Effector memory CD8-positive, alpha-beta T cell (primary cell): ENCODE measurements at regions not wholly inside any gene's neighbourhood (a gene's known extent, or its start where the extent isn't known, plus 50 kb on each side); places are given as distances from the start of the nearest gene placed in this dataset.
"Not testable (repeated sequence)": the region's sequence is repeated elsewhere in the genome, so short reads cannot be mapped to it uniquely, and the experiment has no call there.

Source experiments
- ATAC-seq: fragments of 150-1000 bp; cut with Tn5 transposase; replicated peaks from 2 replicates; pipeline ENCODE4 v1.10.0; 2021; ENCODE audit warnings: mild to moderate bottlenecking, moderate library complexity
- DNase-seq, 3 experiments: peaks; one replicate each; pipeline ENCODE4 v3.0.0; 2021
- H3K27ac Mint-ChIP-seq, 2 donors: one replicate each; pipeline ENCODE4 v1.8.0; 2022; ENCODE audit warnings: mild to moderate bottlenecking in 2 of 2, mixed read lengths in 2 of 2, moderate library complexity in 2 of 2
- H3K27me3 Mint-ChIP-seq, 2 donors: one replicate each; pipeline ENCODE4 v1.8.0; 2022; ENCODE audit warnings: mixed read lengths in 2 of 2
- H3K36me3 Mint-ChIP-seq: one replicate; pipeline ENCODE4 v1.8.0; 2022; ENCODE audit warnings: mild to moderate bottlenecking, moderate library complexity, mixed read lengths; ENCODE audit not compliant: insufficient read depth
- H3K4me1 Mint-ChIP-seq, 2 donors: one replicate each; pipeline ENCODE4 v1.8.0; 2022; ENCODE audit warnings: low read depth in 2 of 2, mixed read lengths in 2 of 2
- H3K4me3 Mint-ChIP-seq, 2 donors: one replicate each; pipeline ENCODE4 v1.8.0; 2022; ENCODE audit warnings: mild to moderate bottlenecking in 2 of 2, mixed read lengths in 2 of 2, moderate library complexity in 2 of 2
- H3K9me3 Mint-ChIP-seq, 2 donors: one replicate each; pipeline ENCODE4 v1.8.0; 2022; ENCODE audit warnings: mixed read lengths in 2 of 2

DNA sequence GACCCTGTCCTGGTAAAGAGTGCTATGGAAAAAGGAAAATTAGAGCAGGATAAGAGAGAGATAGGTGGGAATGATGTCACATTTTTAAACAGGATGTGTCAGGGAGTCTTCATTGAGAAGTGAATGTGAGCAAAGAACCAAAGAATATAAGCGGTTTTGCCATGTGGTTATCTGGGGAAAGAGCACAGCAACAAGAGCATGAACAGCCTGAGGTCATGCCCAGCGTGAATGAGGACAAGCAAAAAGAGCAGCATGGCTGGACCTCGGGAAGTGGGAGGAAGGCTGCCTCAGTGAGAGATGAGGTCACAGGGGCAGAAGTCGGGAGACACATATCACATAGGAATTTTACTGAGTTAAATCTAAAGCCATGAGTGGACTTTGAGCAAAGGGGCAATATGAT is 82.8 kb upstream of the HES1 start:
- peaks cover 4 to 7% of the 10 kb centered on the region in 2 donors for H3K9me3 Mint-ChIP-seq
- ATAC-seq (no peak), DNase-seq (no peak)
- no peak overlapping the region for H3K27ac Mint-ChIP-seq
- H3K4me1 Mint-ChIP-seq: peaks cover 0 to 5% of the 10 kb centered on the region in 2 donors
- H3K36me3 Mint-ChIP-seq: no peaks in the 10 kb centered on the region
- peaks cover 43 to 67% of the 10 kb centered on the region in 2 donors for H3K27me3 Mint-ChIP-seq
- H3K4me3 Mint-ChIP-seq: no peak overlapping the region

DNA sequence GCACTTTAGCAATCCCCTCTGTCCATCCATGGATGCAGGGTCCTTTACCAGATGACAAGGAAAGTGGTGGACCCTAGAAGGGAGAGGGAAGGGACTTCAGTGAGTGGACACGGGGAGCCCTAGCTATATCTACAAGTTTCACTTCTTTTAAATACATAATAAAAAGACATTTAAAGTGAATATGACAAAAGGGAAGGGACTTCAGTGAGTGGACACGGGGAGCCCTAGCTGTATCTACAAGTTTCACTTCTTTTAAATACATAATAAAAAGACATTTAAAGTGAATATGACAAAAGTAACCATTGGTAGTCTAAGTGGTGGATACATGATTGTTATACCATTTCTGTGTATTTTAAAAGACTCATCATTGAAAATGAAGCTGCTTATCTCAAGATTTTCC is 81.9 kb upstream of the HES1 start:
- peaks cover 4 to 7% of the 10 kb centered on the region in 2 donors for H3K9me3 Mint-ChIP-seq
- H3K27ac Mint-ChIP-seq: no peak overlapping the region
- H3K4me3 Mint-ChIP-seq: no peak overlapping the region
- ATAC-seq (no peak), DNase-seq (no peak)
- H3K36me3 Mint-ChIP-seq: no peaks in the 10 kb centered on the region
- H3K27me3 Mint-ChIP-seq: peaks cover 43 to 68% of the 10 kb centered on the region in 2 donors
- peaks cover 0 to 5% of the 10 kb centered on the region in 2 donors for H3K4me1 Mint-ChIP-seq

DNA sequence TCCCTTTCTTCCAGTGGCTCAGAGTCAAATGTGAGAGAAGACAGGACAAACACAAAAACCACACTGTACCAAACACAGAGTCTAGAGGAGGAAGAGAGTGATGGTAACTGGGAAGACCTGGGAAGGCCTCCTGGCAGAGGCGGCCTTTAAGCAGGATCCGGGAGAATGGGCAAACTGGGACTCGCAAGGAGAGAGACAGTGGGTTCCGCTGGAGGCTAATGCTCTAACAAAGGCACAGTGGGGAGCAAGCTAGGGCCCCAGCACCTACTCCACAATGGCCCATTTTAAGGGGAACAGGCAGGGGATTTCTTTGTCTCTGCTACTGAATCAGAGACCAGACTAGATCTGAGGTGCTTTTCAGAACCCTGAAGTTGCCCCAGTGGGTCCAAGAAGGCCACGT is 81.4 kb upstream of the HES1 start:
- Mint-ChIP-seq H3K9me3 (peaks cover 4 to 7% of the 10 kb centered on the region in 2 donors), H3K27me3 (peaks cover 43 to 68% of the 10 kb centered on the region in 2 donors), H3K36me3 (no peaks in the 10 kb centered on the region), H3K4me1 (peaks cover 0 to 5% of the 10 kb centered on the region in 2 donors), H3K27ac (no peak overlapping the region), H3K4me3 (no peak overlapping the region)
- DNase-seq: no peak
- ATAC-seq: no peak

DNA sequence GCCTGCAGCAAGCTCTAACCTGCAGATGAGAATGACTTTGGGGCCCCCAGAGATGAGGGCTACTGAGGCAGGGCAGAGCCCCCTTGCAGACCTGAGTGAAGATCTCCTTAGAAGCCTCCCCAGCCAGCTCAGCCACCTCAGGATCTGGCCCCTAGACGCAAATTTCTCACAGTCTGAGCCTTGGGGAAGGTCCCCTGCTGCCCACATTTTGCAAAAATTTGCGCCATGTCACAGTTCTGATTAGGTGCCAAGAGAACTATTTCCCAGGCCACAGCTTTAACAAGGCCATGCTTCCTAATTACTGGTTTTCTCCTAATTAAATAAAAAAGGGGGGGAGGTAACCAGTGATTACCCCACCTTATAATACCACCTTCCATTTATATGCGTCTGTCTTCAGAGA is 81.0 kb upstream of the HES1 start:
- H3K27me3 Mint-ChIP-seq: peaks cover 43 to 68% of the 10 kb centered on the region in 2 donors
- no peaks in the 10 kb centered on the region for H3K36me3 Mint-ChIP-seq
- ATAC-seq: no peak

DNA sequence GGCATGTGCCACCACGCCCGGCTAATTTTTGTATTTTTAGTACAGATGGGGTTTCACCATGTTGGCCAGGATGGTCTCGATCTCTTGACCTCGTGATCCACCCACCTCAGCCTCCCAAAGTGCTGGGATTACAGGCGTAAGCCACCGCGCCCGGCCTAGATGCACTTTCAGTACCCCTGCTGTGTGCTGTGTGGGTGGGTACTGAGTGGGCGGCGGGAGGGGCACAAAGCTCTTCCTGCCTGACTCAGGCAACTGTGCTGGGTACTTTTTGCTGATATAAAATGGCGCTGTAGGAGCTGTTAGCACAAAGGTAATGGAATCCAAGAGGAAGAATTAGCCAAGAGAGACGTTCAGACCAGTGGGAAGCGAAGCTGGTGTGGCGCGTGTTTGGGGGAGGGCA is 79.6 kb upstream of the HES1 start:
- peaks cover 43 to 68% of the 10 kb centered on the region in 2 donors for H3K27me3 Mint-ChIP-seq
- H3K4me3 Mint-ChIP-seq, H3K36me3 Mint-ChIP-seq, H3K9me3 Mint-ChIP-seq, H3K4me1 Mint-ChIP-seq, DNase-seq, H3K27ac Mint-ChIP-seq, ATAC-seq: not testable (repeated sequence)

More for the DNA sequence above, 81.0 kb upstream of the HES1 start:
- H3K27ac Mint-ChIP-seq: no peak overlapping the region
- peaks cover 4 to 7% of the 10 kb centered on the region in 2 donors for H3K9me3 Mint-ChIP-seq
- H3K4me3 Mint-ChIP-seq: no peak overlapping the region
- DNase-seq: no peak
- H3K4me1 Mint-ChIP-seq: peaks cover 0 to 5% of the 10 kb centered on the region in 2 donors

DNA sequence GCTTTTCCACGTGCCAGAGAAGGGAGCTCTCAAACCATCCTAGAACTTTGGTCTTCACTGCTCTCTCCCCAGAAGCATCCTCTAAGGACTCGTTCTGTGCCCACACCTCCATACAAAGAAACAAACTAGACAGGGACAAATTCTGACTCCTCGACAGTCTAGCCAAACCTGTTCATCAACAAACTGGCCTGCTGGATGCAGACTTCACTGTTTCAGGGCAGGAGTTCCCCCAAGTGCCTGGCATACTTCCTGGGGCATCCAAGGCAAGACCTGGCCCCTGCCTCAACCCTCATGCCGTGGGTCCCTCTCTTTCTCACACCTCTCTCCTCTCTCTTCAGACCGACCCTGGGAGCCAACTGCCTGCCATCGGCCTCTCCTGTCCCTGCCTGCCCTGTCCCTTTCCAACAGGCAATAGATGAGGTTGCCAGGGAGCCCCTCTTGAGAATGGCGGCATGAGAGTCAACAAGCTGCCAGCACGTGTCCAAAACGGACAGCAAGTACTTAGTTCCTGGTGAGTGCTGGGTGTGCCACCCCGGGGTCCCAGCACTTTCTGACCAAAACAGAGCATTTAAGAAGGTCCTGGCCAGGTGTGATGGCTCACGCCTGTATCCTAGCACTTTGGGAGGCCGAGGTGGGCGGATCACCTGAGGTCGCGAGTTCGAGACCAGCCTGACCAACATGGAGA is 79.1 kb upstream of the HES1 start:
- Mint-ChIP-seq H3K36me3 (no peaks in the 10 kb centered on the region), H3K4me3 (no peak overlapping the region), H3K9me3 (peaks cover 3 to 4% of the 10 kb centered on the region in 2 donors), H3K27me3 (peaks cover 43 to 64% of the 10 kb centered on the region in 2 donors), H3K27ac (no peak overlapping the region), H3K4me1 (peaks cover 0 to 5% of the 10 kb centered on the region in 2 donors)
- DNase-seq (no peak), ATAC-seq (no peak)

DNA sequence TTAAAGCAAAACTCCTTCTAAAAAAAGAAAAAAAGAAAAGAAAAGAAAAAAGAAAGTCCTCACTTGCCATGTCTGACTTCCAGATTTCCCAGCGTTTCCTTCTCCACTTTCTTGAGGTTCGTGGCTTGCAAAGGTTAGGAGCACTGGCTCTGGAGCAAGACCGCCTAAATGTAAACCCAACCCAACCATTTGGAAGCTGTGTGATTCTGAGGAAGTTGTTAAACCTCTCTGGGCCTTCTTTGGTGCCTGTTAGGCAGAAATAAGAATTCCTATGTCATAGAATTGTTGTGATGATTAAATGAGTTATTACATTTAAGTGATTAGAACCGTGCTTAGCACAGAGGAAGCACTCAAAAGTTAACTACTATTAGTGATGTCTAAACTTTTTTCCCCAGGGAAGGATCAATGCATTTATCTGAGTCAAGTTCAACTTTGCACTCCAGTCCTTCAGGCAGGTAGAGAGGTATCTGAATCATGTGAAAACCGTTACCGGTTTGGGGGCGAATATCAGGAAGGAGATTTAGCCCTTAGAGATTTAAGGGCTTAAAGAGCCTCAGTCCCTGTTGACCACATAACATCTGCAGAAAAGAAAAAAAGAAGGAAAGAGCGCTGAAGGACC is 78.3 kb upstream of the HES1 start:
- ATAC-seq (no peak), DNase-seq (no peak)
- Mint-ChIP-seq H3K4me1 (peaks cover 0 to 3% of the 10 kb centered on the region in 2 donors), H3K9me3 (no peaks in the 10 kb centered on the region), H3K36me3 (no peaks in the 10 kb centered on the region), H3K27ac (no peak overlapping the region), H3K4me3 (peak overlapping the region; percentile 39 to 65), H3K27me3 (peaks cover 43 to 56% of the 10 kb centered on the region in 2 donors)

DNA sequence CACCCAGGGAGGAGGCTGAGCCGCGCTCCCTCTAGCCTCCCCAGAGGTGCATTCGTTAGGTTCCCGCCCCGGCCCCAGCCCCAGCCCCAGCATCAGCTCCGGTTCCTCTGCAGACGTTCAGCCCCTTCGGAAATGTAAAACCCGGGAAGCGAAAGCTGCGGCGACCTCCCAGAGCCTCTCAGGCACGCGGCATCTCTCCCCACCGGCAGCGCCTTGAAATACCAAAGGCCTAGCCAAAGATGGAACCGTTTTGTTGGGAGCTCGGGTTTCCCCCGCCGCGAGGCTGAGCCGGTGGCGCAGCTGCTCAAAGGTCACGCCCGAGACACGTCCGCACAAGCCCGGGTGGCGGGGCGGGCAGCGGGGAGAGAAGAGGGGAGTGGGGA is 77.8 kb upstream of the HES1 start:
- Mint-ChIP-seq H3K36me3 (no peaks in the 10 kb centered on the region), H3K27ac (no peak overlapping the region), H3K27me3 (peaks cover 38 to 51% of the 10 kb centered on the region in 2 donors), H3K4me3 (peak overlapping the region; percentile 39 to 65), H3K9me3 (no peaks in the 10 kb centered on the region), H3K4me1 (peaks cover 0 to 3% of the 10 kb centered on the region in 2 donors)
- DNase-seq (no peak), ATAC-seq (peak; percentile 14)

DNA sequence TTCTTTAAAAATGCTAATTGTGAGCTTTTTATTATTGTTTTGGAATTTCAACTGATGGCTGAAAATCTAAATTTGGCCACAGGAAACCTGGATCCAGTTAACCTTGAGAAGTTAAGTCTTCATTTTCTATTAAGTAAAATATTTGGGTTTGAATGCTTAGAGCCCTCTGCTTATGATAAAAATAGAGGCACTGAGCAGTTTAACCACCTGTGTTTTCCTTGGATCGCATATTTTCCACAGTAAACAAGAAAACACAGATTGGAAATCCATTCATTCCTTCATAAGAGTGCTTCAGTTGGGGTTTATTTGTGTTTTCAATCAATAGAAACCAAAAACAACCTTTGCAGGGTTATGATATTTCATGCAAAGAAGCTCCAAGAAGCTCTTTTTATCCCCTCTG is 77.2 kb upstream of the HES1 start:
- H3K36me3 Mint-ChIP-seq: no peaks in the 10 kb centered on the region
- H3K4me3 Mint-ChIP-seq: no peak overlapping the region
- ATAC-seq (no peak), DNase-seq (no peak)
- peaks cover 0 to 3% of the 10 kb centered on the region in 2 donors for H3K4me1 Mint-ChIP-seq
- H3K27me3 Mint-ChIP-seq: peaks cover 33 to 45% of the 10 kb centered on the region in 2 donors
- H3K27ac Mint-ChIP-seq: no peak overlapping the region
- no peaks in the 10 kb centered on the region for H3K9me3 Mint-ChIP-seq

DNA sequence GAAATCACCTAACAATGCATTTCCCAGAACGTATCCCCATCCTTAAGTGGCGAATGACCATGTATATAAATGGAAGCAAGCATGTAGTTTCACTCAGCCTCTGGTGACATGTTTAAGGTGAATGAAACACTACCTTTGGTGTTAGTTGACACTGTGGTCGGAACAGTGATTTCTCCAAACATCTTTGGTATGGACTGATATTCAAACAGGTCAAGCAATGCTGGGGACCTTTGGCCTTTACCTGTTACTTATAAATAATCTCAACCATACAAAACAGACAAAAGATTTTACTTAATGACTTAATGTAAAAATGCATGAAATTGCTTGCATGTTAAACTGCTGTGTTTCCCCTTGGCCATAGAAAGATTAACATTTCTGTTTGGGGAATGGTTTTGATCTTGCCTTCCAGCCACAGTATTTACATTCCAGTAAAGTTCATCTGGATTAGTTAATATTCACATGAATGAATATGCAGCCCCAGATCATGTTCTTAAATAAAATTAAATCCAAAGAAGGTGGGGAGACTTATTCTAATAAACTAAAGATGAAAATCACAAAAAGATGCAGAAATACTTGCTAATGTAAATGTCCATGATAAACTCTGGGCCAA is 74.4 kb upstream of the HES1 start:
- H3K9me3 Mint-ChIP-seq: no peaks in the 10 kb centered on the region
- H3K27ac Mint-ChIP-seq: no peak overlapping the region
- H3K27me3 Mint-ChIP-seq: peaks cover 28 to 29% of the 10 kb centered on the region in 2 donors
- ATAC-seq (no peak), DNase-seq (no peak)
- peaks cover 0 to 3% of the 10 kb centered on the region in 2 donors for H3K4me1 Mint-ChIP-seq
- H3K36me3 Mint-ChIP-seq: no peaks in the 10 kb centered on the region
- no peak overlapping the region for H3K4me3 Mint-ChIP-seq

DNA sequence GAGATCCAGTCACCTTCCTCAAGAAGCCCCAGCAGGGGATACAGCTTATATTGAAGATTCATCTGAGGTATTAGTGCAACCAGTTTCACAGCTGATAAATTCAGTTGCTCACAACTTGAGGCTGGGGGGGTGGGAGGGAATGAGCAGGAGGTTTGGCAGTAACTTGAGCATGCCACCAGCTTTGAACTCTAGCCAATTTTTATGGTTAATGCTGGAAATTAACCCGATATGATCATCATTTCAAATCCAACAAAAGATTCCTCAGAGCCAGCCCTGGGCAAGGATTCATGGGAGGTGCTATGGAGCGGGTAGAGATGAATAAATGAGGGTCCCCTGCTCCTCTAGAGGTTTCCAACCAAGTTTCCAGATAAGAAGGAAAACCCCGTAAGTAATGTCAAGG is 73.1 kb upstream of the HES1 start:
- H3K4me3 Mint-ChIP-seq: no peak overlapping the region
- H3K4me1 Mint-ChIP-seq: peaks cover 0 to 2% of the 10 kb centered on the region in 2 donors
- peaks cover 24% of the 10 kb centered on the region in 2 donors for H3K27me3 Mint-ChIP-seq
- DNase-seq: no peak
- H3K27ac Mint-ChIP-seq: no peak overlapping the region
- no peak for ATAC-seq
- H3K9me3 Mint-ChIP-seq: no peaks in the 10 kb centered on the region
- H3K36me3 Mint-ChIP-seq: no peaks in the 10 kb centered on the region

DNA sequence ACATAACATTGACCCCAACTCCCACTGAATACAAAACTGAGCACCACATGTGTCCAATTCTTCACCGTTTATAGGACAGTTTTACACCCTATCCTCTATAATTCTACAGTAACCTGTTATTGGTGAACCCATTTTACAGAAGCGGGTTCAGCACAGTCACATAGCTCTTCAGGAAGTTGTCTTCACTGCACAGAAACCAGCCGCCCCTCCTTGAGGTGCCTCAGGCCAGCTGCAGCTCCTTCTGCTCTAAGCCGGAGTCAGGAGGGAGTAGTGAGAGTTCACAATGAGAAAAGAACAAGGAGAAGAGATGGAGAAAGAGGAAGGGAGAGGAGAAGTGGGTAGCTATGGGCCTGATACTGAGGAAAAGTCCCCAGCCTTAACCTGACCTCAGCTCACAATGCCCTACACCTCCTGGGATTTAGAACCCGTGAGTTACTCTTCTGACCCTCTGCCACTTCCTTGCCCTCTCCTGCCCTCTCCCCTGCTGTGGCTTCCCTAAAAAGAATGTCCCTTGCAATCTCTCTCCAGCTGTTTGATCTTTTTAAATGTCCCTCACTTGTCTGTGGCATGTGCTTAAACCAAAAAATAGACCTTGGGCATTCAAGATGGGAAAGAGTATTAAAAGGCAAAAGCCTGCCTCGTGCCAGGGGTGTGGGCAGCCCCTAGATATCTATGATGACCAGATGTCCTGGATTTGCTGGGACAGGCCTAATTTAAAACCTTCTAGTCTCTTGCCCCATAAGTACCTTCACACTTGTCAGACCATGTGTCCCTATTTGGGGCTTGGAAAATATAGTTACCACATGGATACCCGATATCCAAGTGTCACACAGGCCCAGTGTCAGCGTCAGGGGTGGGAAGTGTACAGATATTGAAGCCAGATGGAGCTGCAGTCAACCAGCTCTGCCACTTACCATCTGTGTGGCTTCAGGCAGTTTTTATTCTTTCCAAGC is 71.3 kb upstream of the HES1 start:
- no peaks in the 10 kb centered on the region for H3K36me3 Mint-ChIP-seq
- H3K27me3 Mint-ChIP-seq: peaks cover 34 to 37% of the 10 kb centered on the region in 2 donors
- no peak overlapping the region for H3K27ac Mint-ChIP-seq
- ATAC-seq (no peak), DNase-seq (no peak)
- H3K4me3 Mint-ChIP-seq: no peak overlapping the region
- no peaks in the 10 kb centered on the region for H3K9me3 Mint-ChIP-seq
- H3K4me1 Mint-ChIP-seq: no peaks in the 10 kb centered on the region

DNA sequence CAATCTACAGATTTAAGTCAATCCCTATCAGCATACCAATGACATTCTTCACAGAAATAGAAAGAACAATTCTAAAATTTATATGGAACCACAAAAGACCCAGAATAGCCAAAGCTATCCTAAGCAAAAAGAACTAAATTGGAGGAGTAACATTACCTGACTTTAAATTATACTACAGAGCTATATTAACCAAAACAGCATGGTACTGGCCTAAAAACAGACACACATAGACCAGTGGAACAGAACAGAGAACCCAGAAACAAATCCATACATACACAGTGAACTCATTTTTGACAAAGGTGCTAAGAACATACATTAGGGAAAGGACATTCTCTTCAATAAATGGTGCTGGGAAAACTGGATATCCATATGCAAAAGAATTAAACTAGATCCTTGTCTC is 68.6 kb upstream of the HES1 start:
- H3K4me3 Mint-ChIP-seq, H3K36me3 Mint-ChIP-seq, H3K27ac Mint-ChIP-seq, DNase-seq, H3K4me1 Mint-ChIP-seq, ATAC-seq, H3K9me3 Mint-ChIP-seq: not testable (repeated sequence)
- H3K27me3 Mint-ChIP-seq: peaks cover 47 to 57% of the 10 kb centered on the region in 2 donors
